Right lung (tissue), 2 donors: ENCODE measurements at regions not wholly inside any gene's neighbourhood (a gene's known extent, or its start where the extent isn't known, plus 50 kb on each side); places are given as distances from the start of the nearest gene placed in this dataset.
"Not testable (repeated sequence)": the region's sequence is repeated elsewhere in the genome, so short reads cannot be mapped to it uniquely, and the experiment has no call there.

Experiments used
- DNase-seq, 2 donors: peaks; one replicate each; pipeline ENCODE4 v3.0.0-alpha.2; 2013

- DNase-seq = no peak
Measured at GRCh38 chr18:79595876-79596374, 83.7 kb upstream of the CTDP1 start.

DNA sequence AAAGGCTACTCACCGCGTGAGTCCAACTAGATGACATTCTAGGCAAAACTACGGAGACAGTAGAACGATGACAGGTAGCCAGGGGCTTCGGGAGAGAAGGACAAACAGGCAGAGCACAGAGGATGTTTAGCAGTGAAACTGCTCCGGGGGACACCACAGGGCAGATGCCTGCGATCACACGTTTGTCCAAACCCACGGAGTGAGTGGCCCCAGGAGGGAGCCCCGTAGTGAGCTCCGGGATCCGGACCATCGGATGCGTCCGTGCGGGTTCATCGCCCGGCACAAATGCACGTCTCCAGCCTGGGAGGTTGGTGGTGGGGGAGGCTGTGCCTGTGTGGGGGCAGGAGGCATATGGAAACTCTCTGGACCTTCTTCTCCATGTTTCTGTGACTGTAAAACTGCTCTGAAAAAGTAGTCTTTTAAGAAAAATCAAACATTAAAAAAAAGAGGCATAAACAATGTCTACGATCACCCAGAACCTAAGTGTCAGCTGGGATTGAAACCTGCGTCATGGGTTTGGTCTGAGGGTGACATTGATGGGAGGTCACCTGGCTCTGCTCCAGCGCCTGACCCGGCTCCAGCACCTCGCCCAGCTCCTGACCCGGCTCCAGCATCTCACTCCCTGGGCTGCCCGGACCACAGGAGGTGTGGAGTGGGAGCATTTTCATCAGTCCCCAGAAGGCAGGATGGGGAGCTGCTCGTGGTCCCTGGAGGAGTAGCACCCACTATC lies 83.0 kb upstream of the CTDP1 start:
- no peak for DNase-seq

GRCh38 chr18:79597176-79597830 lies 82.3 kb upstream of the CTDP1 start:
- DNase-seq = no peak

GRCh38 chr18:79597831-79598632 lies 81.6 kb upstream of the CTDP1 start:
- DNase-seq = no peak

DNA sequence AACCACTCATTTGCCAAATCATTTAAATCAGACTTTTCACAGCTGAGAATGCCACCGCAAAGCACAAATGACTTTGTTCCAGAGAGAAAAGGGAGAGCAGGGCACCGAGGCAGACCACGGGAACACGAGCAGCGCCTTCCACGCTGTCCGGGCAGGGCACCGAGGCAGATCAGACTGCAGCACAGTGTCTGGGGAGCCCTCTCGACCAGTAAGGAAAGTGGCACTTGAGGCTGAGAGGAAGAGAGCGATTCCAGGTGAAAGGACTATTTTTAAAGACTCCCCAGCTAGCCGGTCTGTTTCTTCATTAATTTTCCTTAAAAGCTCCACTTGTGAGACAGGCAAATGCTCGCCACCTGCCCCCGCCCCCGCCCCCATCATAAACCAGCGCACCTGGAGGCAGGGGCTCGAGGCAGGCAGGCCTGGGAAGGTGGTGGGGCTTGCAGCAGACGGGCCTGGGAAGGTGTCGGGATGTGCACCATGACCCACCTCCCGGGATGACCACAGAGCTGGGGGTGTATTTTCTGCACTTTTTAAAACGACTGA lies 80.9 kb upstream of the CTDP1 start:
- DNase-seq = no peak

- DNase-seq = no peak
Measured at GRCh38 chr18:79599441-79599931, 80.1 kb upstream of the CTDP1 start.

- no peak for DNase-seq
Measured at GRCh38 chr18:79600141-79600540, 79.5 kb upstream of the CTDP1 start.

DNA sequence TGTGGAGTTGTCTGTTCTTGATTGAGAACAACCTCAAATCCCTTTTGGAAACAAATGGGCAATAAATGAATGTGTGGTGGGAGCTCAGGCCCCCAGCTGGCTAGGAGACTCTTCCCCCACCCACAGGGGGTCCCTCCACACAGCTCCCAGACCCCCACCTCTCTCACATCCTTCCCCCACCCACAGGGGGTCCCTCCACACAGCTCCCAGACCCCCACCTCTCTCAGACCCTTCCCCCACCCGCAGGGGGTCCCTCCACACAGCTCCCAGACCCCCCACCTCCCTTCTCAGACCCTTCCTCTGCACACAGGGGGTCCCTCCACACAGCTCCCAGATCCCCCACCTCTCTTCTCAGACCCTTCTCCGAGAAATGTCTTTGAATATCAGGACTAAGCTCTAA lies 79.0 kb upstream of the CTDP1 start:
- DNase-seq = no peak

- no peak for DNase-seq
Measured at GRCh38 chr18:79601234-79601633, 78.4 kb upstream of the CTDP1 start.

DNA sequence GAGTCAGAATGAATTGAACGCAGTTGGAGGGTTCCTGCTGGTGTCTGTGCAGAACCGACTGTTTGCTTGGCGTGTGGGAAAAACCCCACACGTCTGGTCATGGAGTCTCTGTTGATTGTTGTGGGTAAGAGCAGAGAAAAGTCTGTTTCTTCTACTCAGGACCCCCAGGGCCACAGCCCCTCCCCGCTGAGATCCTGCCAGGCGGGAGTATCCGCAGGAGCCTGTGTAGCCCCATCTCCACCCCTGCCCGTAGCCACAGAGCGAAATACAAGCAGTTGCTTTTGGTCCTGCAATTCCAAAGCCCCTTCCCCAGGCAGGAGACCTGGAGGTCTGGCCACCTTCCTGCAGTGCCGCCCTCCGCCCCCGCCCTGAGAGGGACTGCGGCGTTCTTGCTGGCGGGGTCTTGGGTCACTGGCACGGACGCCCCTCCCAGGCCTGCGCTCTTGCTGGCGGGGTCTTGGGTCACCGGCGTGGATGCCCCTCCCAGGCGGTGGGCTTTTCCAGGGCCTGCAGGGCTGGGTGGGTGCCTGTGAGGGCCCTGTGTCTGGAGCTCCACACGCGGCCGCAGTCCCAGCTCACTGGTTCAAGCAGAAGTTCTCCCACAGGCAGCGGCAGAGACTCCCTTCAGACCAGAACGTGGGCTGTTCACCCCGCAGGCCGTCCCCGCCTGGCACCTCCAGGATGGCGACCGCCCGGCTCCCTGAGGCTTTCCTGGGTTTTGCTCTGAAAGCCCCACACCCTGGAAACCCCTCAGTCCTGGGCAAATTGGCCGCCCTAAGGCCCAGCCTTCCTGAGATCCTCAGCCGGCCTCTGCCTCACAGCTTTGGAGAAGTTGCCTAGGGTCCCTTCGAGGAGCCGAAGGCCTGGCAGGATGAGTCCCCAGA lies 76.0 kb upstream of the CTDP1 start:
- no peak for DNase-seq

- DNase-seq = no peak
Measured at GRCh38 chr18:79604205-79604912, 75.2 kb upstream of the CTDP1 start.

- DNase-seq = no peak
Measured at GRCh38 chr18:79604913-79605880, 74.4 kb upstream of the CTDP1 start.

DNA sequence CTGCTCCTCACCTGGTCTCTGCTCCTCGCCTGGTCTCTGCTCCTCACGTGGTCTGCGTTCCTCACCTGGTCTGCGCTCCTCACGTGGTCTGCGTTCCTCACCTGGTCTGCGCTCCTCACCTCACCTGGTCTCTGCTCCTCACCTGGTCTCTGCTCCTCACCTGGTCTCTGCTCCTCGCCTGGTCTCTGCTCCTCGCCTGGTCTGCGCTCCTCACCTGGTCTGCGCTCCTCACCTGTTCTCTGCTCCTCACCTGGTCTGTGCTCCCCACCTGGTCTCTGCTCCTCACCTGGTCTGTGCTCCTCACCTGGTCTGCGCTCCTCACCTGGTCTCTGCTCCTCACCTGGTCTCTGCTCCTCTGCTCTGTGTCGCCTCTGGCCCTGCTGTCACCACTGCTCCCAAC lies 73.5 kb upstream of the CTDP1 start:
- not testable (repeated sequence) for DNase-seq

DNA sequence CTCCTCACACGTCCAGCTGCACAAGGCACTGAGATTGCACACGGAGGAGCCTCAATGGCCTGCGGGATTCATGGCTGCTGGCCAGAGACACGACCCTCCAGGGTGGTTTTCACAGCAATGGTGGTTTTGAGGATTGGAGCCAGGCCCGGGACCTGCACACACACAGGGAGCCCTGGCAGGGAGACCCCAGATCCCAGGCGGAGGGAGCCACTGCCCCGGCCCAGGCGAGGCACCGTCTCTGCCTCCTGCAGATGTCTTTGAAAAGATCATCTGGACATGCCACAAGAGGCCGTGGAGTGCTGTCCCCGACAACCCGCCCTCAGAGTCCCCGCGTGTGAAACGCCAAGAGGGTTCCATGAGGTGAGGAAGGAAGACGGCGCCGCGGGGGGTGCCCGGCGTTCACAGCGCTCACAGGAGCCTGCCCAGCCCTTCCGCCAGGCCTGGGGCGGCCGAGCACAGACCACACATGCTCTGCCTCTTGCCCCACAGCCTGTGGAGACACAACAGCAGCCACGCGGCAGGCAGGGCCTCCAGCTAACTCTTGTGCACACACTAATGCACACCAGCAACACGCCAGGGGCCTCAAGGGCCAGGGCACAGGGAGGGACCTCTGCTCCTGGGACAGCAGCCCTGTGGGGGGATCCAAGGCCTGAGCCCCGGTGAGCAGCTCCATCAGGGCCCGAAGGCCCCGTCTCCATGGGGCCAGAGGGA lies 72.8 kb upstream of the CTDP1 start:
- no peak for DNase-seq

GRCh38 chr18:79607361-79607952 lies 72.1 kb upstream of the CTDP1 start:
- no peak for DNase-seq

DNA sequence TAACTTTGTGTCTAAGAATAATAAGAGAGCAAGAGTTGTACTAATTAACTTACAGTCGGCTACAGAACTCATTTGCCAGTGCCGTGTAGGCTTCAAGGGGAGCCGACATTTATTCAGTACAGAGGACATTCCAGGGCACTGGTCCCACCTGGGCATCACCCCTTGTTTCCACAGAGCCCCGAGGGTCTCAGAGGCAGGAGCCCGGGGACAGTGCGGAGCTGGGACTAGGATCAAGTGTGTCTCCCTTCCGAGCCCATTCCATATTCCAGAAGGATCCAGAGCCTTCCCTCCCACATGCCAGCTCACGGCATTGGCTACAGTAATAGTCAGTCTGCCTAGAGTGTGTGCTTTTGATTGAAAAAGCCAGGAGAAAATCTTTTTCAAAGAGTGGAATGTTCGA lies 71.5 kb upstream of the CTDP1 start:
- no peak for DNase-seq

- DNase-seq = no peak
Measured at GRCh38 chr18:79608535-79608934, 71.1 kb upstream of the CTDP1 start.

GRCh38 chr18:79608999-79609461 lies 70.6 kb upstream of the CTDP1 start:
- no peak for DNase-seq
